GM18519 (cell line): ENCODE measurements at regions not wholly inside any gene's neighbourhood (a gene's known extent, or its start where the extent isn't known, plus 50 kb on each side); places are given as distances from the start of the nearest gene placed in this dataset.

Experiments used
- ATAC-seq: cut with Tn5 transposase; IDR thresholded peaks from one replicate; pipeline ENCODE4 v1.9.1; 2021; ENCODE audit warnings: mild to moderate bottlenecking, moderate library complexity; ENCODE audit not compliant: unreplicated experiment, low FRiP score

DNA sequence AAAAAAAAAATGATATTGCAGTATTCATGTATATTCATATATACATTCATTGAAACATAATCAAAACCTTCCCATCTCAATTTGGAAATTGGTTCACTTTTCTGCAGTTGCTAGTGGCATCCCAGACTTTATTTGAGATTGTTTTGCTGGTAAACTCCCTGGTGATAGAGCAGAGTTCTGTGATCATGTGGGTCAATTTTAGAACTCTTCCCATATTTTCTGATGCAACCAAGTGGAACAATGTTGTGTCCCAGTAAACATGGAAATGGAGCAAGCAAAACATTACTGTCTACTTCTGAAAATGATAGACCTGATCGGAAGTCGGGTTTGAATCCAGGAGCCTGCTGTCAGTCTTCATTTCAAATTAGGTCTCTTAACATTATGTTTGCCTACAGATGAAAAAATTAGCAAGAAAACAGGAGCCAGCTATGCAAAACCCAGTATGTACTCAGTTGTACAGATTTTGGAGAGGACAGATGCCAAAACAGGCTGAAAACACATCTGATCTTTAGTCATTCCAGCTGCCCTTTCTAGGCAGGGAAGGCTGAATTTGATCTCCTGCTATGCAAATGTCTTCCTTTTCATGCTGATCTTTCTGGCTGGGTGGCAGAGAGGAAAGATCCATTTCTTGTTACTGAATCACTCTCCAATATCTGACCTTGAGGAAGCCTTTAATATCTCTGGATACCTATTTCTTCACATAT lies 786.6 kb upstream of the SOX9 start:
- no peak for ATAC-seq

DNA sequence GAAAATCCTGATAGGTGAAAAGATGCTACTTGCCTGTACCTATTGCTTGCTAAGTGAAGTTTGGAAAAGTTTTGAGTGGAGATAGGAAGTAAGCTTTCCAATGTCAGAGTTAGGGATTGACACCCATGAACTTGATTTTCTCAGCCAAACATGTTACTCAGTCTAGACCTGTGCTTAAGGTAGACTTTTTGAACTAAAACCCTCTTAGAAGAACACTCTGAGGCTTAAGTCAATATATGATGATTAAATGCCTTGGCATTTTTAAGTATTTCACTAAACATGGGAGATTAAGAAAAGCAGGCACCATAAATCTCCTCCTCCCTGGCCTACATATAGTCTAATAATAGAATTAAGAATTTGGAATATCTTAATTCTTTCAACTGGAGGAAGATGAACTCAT lies 785.6 kb upstream of the SOX9 start:
- no peak for ATAC-seq

DNA sequence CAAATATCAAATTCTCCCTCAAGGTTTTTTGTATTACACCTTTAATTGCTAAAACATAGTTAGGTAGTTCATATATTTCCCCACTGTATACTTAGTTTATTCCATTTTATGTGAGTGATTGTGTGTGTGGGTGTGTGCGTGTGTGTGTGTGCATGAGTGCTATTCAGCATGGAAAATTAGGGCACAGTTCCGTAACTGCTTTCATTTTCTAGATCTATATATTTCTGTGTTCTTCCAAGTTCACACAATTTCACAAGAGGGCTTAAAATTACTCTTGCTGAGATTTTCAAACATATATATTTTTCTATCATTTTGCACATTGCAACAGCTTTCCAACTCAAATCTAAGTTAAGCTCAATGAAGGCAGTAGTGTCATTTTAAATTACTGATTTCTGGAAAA lies 782.9 kb upstream of the SOX9 start:
- ATAC-seq: no peak

DNA sequence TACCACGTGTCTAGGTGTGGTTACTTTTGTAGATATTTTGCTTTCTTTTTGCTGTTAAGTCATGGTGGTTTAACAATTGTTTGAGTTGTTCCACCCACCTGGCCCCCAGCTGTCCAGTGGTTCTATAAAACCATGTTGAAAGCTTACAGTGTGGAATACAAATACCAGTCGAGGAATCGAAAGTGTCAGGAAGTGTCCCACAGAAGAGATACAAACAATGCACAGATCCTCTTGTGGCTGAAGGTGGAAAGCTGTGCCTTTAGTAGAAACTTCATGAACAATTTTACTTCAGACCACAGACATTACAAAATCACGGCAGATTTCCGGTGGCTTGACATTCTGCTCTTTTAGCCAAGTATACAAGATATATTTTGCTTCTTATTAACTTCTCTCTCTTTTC lies 782.4 kb upstream of the SOX9 start:
- no peak for ATAC-seq

DNA sequence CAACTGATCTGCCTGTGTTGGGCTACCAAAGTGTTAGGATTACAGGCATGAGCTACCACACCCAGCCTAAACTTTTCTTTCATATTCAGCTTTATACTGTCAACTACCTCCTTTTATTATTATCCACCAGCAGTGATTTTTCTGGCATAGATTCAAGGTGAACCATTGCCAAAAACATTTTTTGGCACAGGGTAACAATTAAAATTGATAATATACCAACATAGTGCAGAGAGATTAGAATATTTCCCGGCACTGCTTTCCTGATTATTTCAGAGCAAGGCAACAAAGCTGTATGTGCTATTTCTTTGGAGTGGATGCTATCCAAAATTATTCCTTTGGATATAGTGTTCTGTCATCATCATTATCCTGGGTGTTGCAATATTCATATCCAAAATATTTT lies 781.6 kb upstream of the SOX9 start:
- ATAC-seq: no peak

DNA sequence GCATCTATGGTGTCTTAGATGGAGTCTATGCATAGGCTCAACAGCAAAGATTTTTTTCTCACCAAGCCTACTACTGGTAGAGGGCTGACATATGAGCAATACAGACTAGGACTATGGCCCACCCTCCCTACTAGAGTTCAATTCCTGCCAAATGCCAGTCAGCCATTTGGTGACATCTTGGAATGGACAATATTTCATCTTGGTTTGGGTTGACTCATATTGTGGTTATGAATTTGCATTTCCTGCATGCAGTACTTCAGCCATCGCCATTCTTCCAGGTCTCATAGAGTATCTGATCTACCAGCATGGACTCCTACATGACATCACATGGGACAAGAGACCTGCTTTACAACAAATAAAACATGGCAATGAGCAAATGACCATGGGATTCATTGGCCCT lies 778.1 kb upstream of the SOX9 start:
- no peak for ATAC-seq

DNA sequence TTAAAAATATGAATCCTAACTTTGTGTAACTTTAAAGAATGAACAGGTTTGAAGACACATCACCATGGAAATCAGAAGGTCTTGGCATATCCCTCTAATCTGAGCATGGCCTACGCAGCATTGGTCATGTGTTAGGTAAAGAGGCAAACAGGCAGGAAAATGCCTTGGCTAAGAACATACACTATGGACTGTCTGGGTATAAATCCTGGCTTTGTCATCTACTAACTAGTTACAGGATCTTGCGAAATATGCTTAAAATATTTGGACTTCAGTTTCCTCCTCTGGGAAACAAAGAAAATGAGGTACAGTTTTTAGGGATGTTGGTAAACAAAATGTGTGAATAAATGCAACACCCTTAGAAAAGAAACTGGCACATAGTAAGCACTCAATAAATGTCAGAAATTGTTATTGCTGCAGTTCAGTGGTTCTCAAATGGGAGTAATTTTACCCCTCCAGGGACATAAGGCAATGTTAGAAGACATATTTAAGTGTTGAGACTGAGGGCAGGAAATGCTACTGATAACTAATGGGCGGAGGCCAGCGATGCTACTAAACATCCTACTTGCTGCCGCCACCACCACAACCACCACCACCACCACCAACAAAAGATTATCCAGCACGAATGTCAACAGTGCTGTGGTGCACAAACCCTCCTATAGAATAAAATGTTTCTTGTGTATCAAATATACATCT lies 770.8 kb upstream of the SOX9 start:
- no peak for ATAC-seq

DNA sequence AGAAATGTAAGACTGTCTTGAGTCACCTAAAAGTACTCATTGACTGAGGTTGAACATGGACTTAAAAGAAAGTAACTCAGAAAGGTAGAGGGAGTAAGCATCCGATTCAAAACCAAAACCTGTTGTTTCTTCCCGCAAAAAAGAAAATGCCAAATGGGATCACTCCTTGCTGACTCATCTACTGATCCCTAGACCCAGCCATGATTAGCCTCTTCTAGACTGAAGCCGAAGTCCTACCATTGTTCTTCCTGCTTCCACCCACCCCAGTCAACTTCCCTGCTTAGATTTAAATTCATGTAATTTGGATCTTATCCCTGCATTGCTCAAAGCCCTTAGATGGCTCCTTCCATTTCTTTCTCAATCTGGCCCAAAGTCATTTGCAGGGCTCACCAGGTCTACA lies 760.5 kb upstream of the SOX9 start:
- no peak for ATAC-seq

DNA sequence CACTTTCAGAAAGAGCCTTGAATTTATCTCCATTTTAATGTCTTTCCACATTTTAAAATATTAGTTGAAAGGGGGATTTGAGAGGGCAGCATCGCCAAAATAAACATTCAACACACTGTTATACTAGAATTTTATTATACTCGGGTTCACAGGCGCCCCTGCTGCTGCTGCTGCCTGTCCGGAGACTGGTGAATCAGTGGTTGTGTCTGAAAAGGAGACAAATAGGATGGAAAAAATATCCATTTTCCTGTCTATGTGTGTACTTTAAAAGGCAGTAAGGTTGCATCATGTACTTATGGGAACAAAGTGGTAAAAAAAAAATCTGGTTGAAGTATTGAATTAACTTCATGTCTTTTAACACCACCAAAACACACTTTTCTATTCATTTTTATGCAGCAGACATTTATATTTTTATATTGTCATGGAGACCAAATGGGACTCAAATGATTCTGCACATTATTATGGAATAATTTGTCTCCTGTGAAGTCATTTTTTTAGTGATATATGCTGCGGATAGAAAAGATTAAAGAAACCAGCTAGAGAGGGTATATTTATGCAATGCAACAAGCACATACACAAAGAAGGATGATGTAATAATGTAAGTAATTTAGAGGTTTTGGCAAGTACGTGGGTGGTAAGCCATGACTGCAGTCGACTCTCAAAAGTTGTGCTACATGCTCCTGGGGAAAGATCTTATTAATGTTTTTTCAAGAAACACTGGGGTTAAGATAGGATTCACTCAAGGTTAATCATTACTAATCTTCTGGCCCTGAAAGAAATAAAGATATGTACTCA lies 759.0 kb upstream of the SOX9 start:
- ATAC-seq: no peak

DNA sequence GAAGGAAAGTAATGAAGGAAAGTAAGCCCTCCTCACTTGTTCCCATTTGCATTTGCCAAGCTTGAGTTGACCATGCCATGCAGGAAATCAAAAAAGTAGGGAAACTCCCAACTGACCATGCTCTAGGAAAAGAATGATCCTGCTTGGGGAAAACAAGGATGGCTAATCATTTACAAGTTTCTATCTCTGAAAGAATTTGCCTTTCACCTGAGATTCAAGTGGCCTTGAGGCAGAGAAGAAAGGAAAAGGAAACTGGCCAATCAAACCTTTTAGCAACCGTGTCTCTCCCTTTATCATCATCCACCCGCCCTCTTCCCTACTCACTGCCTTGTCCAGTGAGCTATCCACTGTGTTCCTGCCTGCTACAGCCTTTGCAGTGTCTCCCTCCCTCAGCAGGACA lies 757.2 kb upstream of the SOX9 start:
- no peak for ATAC-seq

DNA sequence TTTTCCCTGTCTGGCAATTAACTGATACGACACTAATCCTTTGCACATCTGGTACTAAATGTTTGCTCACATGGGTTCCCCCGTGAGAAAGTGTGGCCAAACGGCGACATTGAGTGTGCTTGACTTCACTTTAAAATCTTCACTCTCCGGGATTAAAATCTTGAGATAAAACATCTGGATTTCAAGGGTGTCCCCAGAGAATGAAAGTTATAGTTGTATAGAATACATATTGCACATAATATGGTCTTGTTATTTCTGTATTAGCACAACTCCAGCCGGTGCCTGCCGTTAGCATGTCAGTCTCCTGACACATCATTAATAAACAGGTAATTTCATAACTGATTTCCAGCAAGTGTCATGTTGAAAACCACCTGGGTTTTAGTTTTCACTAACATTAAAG lies 749.0 kb upstream of the SOX9 start:
- no peak for ATAC-seq

DNA sequence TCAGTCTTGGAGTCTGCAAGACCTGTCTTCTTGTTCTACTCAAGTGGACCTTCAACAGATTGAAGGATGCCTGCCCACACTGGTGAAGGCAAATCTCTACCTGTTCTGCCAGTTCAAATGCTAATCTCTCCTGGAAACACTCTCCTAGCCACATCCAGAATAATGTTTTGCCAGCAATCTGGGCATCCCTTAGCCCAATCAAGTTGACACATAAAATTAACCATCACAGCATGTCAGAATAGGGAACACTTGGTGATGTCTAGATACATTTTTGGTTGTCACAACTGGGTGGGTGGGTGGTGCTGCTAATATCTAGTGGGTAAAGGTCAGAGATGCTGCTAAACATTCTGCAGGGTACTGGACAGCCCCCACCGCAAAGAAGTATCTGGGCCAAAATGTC lies 744.9 kb upstream of the SOX9 start:
- ATAC-seq: no peak

DNA sequence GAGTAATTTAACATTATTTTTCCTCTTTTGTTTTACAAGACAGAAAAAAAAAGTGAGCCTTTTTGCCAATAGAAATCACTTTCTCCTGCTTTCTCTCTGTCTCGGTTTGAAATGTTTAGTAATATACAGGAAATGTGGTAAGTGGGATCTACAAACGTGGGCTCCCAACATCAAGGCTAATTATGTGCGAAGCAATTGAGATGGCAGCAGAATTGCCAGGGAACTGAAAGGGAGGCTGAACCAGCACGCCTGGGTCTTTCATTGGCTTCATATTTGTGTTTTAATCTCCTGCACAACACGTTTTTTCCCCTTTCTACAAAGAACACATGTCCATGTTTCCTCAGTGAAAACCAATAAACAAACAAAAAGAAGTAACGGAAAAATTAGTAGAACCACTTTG lies 743.9 kb upstream of the SOX9 start:
- no peak for ATAC-seq

DNA sequence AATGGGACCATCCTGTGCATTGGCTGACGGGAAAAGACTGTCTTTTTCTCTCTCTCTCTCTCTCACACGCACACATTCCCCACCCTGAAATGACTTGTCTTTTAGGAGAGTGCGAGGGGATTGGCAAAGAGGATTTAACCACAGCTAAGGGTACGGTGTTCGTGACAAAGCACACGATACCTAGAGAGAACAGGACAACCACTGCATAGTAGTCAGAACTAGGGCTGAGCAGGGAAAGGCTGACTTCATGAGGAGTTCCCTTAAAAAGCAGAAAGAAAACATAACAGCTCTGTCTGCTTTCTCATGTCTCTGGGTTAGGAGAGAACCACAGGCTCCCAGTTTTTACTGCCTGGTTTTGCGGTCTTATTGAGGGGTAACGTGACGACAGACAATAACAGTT lies 742.8 kb upstream of the SOX9 start:
- ATAC-seq: no peak

DNA sequence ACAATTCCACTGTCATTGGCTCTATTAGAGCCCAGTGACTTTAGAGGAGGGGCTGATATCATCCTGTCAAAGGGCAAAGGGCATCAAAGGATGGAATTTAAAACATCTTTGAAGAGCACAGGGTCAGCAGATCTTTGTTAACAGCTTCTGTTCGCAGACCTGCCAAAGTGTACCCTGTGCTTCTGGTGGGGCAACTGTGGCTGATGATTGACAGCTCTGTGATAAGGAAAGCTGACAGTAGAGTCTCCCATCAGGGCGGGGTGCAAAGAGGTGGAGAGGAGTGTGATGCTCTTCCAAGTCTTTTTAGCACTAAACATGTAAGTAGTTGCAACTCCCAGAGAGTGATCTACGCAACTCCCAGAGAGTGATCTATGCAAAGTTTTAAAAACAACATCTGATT lies 742.1 kb upstream of the SOX9 start:
- no peak for ATAC-seq

DNA sequence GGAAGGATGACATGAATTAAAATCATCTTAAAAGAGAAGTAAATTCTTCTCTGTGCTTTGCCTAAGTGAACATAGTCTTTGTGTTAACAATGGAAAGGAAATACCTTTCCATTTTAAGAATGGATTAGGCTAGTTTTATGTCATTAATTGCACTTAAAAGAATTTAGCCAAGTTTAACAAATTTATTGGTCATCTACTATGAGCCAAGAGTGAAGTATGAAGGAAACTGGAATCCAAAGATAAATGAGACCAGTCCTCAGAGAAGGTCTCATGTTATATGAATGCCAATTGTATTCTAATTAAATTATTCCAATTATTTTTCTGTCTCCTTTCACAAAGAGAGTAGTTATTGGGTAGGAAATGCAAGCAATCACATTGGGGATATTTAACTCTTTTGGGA lies 741.3 kb upstream of the SOX9 start:
- no peak for ATAC-seq

DNA sequence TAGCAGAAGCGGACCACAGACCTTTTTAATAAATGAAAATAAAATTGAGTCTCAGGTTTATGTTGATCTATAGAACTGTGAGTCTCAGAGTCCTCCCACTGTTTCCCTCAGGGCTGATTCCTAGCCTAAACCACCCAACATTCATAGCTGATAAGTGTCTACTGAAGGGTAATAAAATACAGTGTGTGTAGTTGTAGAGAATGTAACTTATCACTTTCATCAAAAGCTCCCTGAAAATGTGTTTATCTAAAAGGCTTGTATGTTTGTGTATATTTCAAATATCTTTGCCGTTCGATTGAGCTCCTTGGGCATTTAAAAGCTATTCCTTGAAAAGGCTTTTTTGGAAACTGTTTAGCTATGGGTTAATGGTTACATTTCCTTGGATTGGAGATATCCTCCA lies 740.3 kb upstream of the SOX9 start:
- no peak for ATAC-seq

DNA sequence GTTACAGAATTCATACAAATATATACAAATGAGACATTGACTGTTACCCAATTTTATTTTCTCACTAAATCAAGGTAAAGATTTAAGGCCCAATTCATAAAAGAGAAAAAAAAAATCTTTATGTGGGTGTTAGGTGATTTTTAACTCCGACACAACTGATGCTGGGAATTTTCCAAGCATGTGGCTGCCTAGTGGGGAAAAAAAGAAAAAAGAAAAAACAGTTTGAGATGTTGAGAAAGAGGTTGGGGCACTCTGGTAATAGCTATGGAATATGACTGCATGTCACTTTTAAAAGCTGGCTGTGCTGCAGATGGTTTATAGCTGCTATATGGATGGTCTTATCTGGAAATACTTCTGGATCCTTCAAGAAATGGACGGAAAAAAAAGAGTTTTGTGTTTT lies 739.9 kb upstream of the SOX9 start:
- ATAC-seq: no peak

DNA sequence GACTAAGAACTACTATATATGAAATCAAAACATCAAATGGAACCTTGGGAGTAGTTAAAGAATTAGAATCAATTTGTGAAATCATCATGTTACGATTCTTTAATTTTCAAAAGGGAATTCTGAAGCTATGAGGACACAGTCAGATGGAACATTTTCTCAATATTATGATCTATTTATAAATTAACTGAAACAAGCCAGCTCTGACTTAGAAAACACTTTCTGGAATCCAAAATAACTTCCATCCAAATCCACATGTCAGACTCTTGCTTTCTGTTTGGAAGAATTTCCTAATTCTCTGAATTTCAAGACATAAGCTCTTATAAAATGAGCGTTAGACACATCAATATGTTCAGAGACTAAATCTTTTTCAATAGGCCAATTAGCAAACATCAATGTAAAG lies 737.7 kb upstream of the SOX9 start:
- no peak for ATAC-seq

DNA sequence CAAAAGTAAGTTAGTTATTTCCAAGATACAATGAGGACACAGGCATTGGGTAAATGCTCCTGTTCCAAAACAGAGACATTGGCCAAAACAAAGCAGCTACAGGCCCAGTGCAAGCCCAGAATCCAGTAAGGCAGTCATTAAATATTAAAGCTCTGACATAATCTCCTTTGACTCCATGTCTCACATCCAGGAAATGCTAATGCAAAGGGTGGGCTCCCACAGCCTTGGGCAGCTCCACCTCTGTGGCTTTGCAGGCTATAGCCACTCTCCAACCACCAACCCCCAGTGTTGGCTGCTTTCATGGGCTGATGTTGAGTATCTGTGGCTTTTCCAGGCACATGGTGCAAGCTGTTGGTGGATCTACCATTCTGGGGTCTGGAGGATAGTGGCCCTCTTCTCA lies 733.4 kb upstream of the SOX9 start:
- ATAC-seq: no peak

DNA sequence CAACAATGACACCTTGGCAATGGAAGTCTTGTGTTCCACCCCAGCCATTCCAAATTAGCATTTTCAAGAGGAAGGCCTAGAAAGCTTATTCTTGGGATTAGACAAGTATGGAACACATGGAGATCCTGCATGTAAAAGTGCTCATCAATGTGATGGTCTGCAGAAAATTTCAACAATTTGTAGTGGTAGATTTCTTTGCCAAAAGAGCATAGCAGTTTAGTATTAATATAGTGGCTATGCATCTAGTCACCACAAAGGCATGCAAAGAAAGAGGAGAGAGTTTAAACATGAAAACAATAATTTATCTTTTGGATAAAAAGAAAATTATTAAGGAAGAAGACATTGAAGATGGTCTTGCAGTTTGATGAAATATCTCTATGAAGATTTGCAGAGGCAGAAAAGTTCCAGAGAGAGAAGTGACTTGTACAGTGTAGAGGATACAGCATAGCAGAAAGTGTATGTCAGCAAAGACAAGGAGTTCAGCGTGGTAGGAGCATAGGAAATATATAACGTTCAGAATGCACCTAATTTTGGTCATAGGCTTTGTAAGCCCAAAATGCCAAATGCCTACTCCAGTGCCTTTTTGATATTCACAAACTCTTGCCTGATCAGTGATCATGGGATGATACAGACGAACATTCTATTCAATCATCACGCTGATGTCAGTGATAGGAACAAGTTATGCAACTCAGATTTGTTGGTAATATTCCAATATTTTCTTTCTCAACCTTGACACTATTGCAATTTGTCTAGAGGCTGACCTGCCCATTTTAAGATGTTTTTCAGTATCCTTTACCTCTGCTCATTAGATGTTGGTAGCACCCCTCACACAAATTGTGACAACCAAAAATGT lies 727.9 kb upstream of the SOX9 start:
- ATAC-seq: no peak
